Esophagus muscularis mucosa (tissue), 3 donors: ENCODE measurements at regions not wholly inside any gene's neighbourhood (a gene's known extent, or its start where the extent isn't known, plus 50 kb on each side); places are given as distances from the start of the nearest gene placed in this dataset.

Experiments used
- POLR2A ChIP-seq: fragments of 450-650 bp; IDR thresholded peaks from one replicate; pipeline ENCODE4 v1.6.1; 2017; ENCODE audit warnings: antibody characterized with exemption, moderate library complexity, mild to moderate bottlenecking, low read depth
- TF ChIP-seq, protein P1 (sequence below), 3 experiments: fragments of 200-600 bp in 2 of 3; fragments of 450-650 bp in 1 of 3; sonication (generic) in 2 of 3; IDR thresholded peaks; one replicate each; pipeline ENCODE4 v1.5.1; 2017 to 2019; ENCODE audit warnings: antibody characterized with exemption in 3 of 3, mild to moderate bottlenecking in 2 of 3, moderate library complexity in 1 of 3

DNA sequence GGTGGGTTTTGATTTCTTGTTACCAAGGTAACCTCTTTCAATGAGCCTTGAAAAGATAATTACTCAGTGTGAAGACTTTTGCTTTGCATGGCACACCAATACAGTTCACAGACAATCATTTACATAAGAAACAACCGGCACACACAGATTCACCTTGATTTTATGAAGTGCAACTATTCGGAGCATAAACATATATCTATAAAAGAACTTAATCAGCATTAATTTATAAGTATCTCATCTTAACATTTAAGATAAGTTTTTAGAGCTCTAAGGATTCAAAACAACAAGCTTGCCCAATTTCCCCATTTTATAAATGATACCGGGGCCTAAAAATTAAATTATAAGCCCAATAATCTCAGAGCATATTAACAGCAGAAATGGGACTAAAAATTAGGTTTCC is 85.9 kb upstream of the PCSK2 start:
- TF ChIP-seq, protein P1, sequence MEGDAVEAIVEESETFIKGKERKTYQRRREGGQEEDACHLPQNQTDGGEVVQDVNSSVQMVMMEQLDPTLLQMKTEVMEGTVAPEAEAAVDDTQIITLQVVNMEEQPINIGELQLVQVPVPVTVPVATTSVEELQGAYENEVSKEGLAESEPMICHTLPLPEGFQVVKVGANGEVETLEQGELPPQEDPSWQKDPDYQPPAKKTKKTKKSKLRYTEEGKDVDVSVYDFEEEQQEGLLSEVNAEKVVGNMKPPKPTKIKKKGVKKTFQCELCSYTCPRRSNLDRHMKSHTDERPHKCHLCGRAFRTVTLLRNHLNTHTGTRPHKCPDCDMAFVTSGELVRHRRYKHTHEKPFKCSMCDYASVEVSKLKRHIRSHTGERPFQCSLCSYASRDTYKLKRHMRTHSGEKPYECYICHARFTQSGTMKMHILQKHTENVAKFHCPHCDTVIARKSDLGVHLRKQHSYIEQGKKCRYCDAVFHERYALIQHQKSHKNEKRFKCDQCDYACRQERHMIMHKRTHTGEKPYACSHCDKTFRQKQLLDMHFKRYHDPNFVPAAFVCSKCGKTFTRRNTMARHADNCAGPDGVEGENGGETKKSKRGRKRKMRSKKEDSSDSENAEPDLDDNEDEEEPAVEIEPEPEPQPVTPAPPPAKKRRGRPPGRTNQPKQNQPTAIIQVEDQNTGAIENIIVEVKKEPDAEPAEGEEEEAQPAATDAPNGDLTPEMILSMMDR (IDR thresholded peaks at IDR 0.05), result no peak
- TF ChIP-seq POLR2A, result no peak
